ENCODE measurements at regions not wholly inside any gene's neighbourhood (a gene's known extent, or its start where the extent isn't known, plus 50 kb on each side); places are given as distances from the start of the nearest gene placed in this dataset.

- peak; percentile 50 for DNase-seq
- in situ Hi-C loops (cut with HindIII; ENCODE audit: low pct_ligation_motif_present, low sequenced_read_pairs): loop anchor here (25.0 kb wide), 1 partner anchor 272 kb away; no protein-coding TSS in a partner anchor
- Histone ChIP-seq H3K4me3 (ENCODE audit: low read depth, low read length) (no peak overlapping the region), H3K27ac (peak overlapping the region; percentile 93), H3K27me3 (replicated peaks) (no peaks in the 10 kb centered on the region), H3K36me3 (replicated peaks) (no peaks in the 10 kb centered on the region)
- TF ChIP-seq CTCF (IDR thresholded peaks at IDR 0.05; ENCODE audit: low read depth, low read length, missing control alignments): no peak
These were observed 137.3 kb upstream of the ANKH start for GRCh38 chr5:15008921-15009320.

DNA sequence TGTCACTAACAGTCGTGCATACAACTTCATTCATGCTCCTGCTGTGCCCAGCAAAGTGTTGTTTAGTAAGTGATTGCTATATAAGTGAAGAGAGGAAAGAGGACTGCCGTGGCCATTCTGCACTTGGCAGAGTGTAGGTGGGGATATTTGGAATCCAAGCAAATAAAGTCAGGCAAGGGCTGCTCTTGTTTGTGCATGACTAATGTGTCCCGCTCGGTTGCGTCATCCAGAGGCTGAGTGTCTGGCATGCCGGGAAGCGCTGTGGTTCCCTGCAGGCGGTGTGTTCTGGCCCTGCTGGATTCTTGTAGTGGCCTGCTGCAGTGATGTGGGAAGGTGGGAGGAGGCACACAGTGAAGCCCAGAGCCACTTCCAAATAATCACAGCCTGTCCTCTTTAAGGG is 136.9 kb upstream of the ANKH start:
- TF ChIP-seq CTCF (IDR thresholded peaks at IDR 0.05; ENCODE audit: low read depth, low read length, missing control alignments): peak; percentile 14
- DNase-seq: peak; percentile 99
- Histone ChIP-seq H3K4me3 (ENCODE audit: low read depth, low read length) (no peak overlapping the region), H3K36me3 (replicated peaks) (no peaks in the 10 kb centered on the region), H3K27me3 (replicated peaks) (no peaks in the 10 kb centered on the region), H3K27ac (peak overlapping the region; percentile 93)
- in situ Hi-C loops (cut with HindIII; ENCODE audit: low pct_ligation_motif_present, low sequenced_read_pairs): loop anchor here (25.0 kb wide), 1 partner anchor 271 kb away; no protein-coding TSS in a partner anchor

DNA sequence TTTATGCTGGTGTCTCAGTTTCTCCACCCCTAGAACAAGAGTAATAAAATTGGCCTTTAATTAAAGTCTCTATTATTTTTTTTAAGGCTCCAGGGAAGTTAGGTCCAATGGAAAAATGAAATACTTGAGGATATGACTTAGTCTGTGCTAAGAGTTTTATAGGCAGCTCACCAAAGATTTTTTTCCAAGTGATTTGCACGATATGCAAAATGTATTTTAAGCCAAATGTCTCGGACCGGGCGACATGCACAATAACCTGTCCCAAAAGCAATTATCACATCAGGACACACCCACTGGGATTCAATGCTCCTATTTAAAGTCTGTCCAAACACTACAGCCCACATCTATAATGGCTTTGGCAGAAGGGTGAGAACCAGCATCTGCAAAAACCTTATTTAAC is 136.1 kb upstream of the ANKH start:
- DNase-seq: no peak
- Histone ChIP-seq H3K4me3 (ENCODE audit: low read depth, low read length) (no peak overlapping the region), H3K27me3 (replicated peaks) (no peaks in the 10 kb centered on the region), H3K27ac (no peak overlapping the region), H3K36me3 (replicated peaks) (no peaks in the 10 kb centered on the region)
- in situ Hi-C loops (cut with HindIII; ENCODE audit: low pct_ligation_motif_present, low sequenced_read_pairs): loop anchor here (25.0 kb wide), 1 partner anchor 270 kb away; no protein-coding TSS in a partner anchor
- no peak for TF ChIP-seq CTCF (IDR thresholded peaks at IDR 0.05; ENCODE audit: low read depth, low read length, missing control alignments)

DNA sequence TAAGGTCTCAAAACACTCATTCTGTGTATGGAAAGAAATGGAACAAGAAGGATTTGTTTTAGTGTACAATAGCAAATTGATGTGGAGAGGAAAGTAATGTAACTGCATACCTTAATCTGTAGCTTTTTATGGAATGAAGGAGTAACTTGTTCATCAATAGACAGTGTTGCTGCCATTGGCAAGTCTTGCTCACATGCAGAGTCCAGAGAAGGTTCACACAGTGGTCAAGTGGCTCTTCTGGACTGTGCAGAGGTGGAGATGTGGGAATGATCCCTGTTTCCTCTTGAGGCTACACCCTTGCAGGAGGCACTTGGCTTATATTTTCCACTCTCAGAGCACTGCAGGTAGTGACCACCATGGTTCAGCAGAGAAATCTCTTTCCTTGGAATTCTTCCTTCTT is 132.9 kb upstream of the ANKH start:
- in situ Hi-C loops (cut with HindIII; ENCODE audit: low pct_ligation_motif_present, low sequenced_read_pairs): loop anchor here (25.0 kb wide), 1 partner anchor 267 kb away; no protein-coding TSS in a partner anchor
- no peak for TF ChIP-seq CTCF (IDR thresholded peaks at IDR 0.05; ENCODE audit: low read depth, low read length, missing control alignments)
- H3K36me3 ChIP-seq (replicated peaks): no peaks in the 10 kb centered on the region

DNA sequence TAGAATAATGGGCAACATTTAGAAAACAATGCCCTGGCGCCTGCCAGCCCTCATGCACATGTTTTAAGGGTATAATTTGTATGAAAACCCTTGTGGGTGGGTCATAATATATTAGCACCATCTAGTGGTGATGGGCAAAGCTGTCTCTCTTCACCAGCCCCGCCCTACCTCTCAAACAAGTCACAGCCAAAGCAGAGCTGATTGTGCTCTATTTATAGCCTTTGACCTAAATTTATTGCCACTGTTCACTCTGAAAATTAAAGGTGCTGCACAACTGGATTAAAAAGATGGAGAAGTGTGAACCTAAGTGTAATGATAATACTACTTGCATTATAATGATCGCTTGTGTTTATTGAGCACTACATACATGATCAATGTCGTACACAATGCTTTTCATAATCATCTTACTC is 131.9 kb upstream of the ANKH start:
- no peak overlapping the region for H3K4me3 ChIP-seq (ENCODE audit: low read depth, low read length)
- in situ Hi-C loops (cut with HindIII; ENCODE audit: low pct_ligation_motif_present, low sequenced_read_pairs): loop anchor here (25.0 kb wide), 1 partner anchor 266 kb away; no protein-coding TSS in a partner anchor
- H3K36me3 ChIP-seq (replicated peaks): no peaks in the 10 kb centered on the region
- peak; percentile 83 for TF ChIP-seq CTCF (IDR thresholded peaks at IDR 0.05; ENCODE audit: low read depth, low read length, missing control alignments)
- H3K27ac ChIP-seq: no peak overlapping the region
- peak; percentile 77 for DNase-seq
- no peaks in the 10 kb centered on the region for H3K27me3 ChIP-seq (replicated peaks)

More for the DNA sequence above, 132.9 kb upstream of the ANKH start:
- H3K4me3 ChIP-seq (ENCODE audit: low read depth, low read length): no peak overlapping the region
- no peak overlapping the region for H3K27ac ChIP-seq
- no peaks in the 10 kb centered on the region for H3K27me3 ChIP-seq (replicated peaks)
- DNase-seq: no peak

DNA sequence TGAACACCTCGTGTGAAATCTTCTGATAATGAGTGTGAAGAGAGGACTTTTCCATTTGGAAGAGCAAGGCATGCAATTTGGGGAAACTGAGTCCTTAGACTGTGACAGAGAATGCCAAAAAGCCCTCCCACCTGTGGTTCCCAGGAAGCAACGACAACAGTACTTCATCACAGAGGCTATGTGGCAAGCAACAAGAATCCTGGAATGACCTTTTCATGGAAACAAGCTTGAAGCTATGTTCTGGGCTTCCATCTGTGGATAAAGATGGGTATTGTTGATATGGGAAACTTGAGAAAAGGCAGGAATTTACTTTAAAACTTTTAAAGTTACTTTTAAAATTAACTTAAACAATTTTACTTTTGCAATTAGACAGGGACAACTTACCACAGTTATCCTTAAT is 131.2 kb upstream of the ANKH start:
- H3K4me3 ChIP-seq (ENCODE audit: low read depth, low read length): no peak overlapping the region
- no peak for DNase-seq
- no peak for TF ChIP-seq CTCF (IDR thresholded peaks at IDR 0.05; ENCODE audit: low read depth, low read length, missing control alignments)
- no peaks in the 10 kb centered on the region for H3K36me3 ChIP-seq (replicated peaks)
- H3K27me3 ChIP-seq (replicated peaks): no peaks in the 10 kb centered on the region
- no peak overlapping the region for H3K27ac ChIP-seq
- in situ Hi-C loops (cut with HindIII; ENCODE audit: low pct_ligation_motif_present, low sequenced_read_pairs): loop anchor here (25.0 kb wide), 1 partner anchor 265 kb away; no protein-coding TSS in a partner anchor

Data from brain microvascular endothelial cell (primary cell).